ENCODE measurements at regions not wholly inside any gene's neighbourhood (a gene's known extent, or its start where the extent isn't known, plus 50 kb on each side); places are given as distances from the start of the nearest gene placed in this dataset.
A peak's percentile ranks its signal among the peaks of the same experiment; 100 is the strongest.
"Not testable (repeated sequence)": the region's sequence is repeated elsewhere in the genome, so short reads cannot be mapped to it uniquely, and the experiment has no call there.

GRCh38 chr1:234898455-234899033, 230.1 kb downstream of the TOMM20 start:
- intact Hi-C loops (cut with DNase I), result loop anchor here (5.0 kb wide), 1 partner anchor 356 kb away; no protein-coding TSS in a partner anchor
- DNase-seq (ENCODE audit: low spot score), result no peak

- intact Hi-C loops (cut with DNase I), result loop anchor here (5.0 kb wide), 1 partner anchor 356 kb away; no protein-coding TSS in a partner anchor
- DNase-seq (ENCODE audit: low spot score), result no peak
These were observed 230.7 kb downstream of the TOMM20 start for GRCh38 chr1:234897754-234898454.

GRCh38 chr1:234897390-234897749, 231.3 kb downstream of the TOMM20 start:
- intact Hi-C loops (cut with DNase I), result loop anchor here (5.0 kb wide), 1 partner anchor 355 kb away; no protein-coding TSS in a partner anchor
- DNase-seq (ENCODE audit: low spot score), result no peak

DNA sequence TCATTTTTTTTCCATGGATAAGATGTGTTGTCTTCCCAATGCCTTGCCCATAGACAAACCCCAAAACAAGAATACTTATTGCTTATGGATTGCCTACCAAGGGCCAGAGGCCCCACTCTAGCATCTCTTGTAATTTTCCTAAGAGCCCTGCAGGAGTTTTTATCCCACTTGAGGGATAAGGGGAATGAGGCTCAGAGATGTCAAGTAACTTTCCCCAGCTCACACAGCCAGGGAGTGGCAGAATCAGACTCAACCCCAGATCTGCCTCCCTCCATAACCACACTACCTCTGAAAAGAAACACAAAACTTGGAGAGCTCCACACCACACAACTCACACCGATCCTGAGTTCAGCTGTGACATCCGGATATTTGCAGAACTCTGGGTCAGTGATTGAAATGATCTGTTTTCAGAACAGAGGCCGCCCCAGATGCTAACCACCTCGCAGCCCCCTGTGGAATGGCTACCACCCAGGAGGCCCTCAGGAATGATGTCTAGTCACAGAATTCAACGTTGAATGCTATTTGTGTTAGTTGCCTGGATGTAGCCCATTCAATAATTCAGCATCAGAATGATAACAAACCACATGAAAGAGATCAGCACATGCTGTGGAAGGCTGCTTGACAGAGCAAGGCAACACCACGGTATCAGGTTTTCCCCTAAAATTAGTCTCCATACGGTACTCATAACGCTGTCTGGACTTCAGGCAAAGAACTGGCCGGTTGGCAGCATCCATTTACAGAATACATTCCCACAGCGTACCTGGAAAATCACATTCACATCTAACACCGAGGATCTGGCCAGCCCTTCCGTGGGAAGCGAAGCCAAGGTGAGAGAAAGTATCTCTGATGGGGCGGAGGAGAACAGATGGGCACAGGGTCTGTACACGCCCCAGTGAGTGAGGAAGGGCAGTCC, 231.9 kb downstream of the TOMM20 start:
- intact Hi-C loops (cut with DNase I), result loop anchor here (5.0 kb wide), 1 partner anchor 354 kb away; no protein-coding TSS in a partner anchor
- no peak for DNase-seq (ENCODE audit: low spot score)

DNA sequence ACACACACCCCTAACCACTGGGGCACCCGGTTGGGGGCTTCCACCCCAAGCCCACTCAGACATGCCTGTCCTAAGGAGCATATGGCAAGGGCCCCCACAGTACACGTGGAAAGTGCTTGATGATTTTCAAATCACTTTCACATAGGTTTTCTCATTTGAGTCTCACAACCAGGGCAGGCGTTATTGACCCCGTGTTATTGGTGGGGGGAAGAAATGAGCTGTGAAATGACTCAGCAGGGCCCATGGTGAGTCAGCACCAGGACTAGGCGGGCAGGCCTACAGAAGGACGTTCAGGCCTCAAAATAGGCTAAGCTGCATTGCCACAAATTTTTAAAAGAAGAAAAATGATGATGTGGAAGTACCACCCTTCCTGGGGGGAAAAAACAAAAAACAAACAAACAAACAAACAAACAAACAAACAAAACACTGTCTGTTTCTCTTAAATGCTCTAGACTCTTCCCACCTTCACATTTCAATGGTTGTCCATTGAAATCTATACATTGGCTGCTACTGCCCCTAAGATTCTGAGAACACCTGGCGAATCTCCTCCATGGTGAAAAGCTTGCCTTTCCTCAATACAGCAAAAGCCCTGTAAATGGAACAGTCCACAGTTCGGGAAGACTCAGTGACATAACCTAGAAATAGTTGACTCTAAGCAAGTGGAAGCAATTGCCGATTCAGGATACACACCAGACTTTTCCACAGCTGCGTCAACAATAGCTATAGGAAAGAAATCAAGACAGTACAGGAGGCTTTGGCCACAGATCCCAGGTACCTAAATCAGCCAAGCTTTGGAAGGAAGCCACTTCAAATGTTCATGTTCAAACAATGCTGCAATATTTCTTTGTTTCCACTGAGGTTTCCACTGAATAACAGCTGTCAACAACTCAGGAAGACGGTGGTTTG, 234.7 kb downstream of the TOMM20 start:
- intact Hi-C loops (cut with DNase I), result loop anchor here (2.0 kb wide), 1 partner anchor 169 kb away; no protein-coding TSS in a partner anchor
- no peak for DNase-seq (ENCODE audit: low spot score)

DNA sequence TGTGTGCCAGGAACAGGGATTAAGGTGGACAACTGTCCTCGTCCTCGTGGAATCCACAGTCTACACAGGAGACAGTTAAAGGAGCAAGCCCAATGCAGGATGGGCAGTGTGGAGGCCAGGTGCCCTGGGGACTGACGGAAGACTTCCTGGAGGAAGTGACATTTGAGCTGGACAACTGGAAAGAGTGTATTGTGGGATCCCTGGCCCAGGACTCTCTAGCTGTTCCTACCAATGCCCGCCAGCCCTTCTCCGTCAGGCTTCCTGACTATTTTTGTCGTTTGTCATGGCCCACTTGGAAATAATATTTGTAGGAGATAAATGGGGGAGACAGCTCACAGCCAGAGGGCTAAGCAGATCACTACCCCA, 235.3 kb downstream of the TOMM20 start:
- intact Hi-C loops (cut with DNase I), result no loop called here
- no peak for DNase-seq (ENCODE audit: low spot score)

- DNase-seq (ENCODE audit: low spot score), result no peak
- intact Hi-C loops (cut with DNase I), result no loop called here
These were observed 236.0 kb downstream of the TOMM20 start for GRCh38 chr1:234892642-234893041.

DNA sequence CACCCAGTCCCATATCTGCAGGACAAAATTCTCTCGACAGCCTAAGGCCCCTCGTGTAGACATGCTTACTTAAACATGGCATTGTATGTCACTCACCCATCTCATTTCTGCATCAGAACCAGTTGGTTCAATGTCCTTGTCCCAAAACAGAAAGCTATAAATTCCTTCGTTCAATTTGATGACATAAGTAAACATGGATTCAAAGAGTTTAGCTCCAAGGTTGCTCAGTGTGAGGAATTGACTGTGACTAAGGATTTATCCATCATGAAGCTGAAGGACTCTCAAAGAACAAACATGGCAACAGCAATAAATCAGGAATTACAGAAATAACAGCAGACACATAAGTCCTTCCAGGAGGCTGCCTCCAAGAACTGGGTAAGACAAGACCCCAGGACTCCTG, 237.2 kb downstream of the TOMM20 start:
- intact Hi-C loops (cut with DNase I), result no loop called here
- DNase-seq (ENCODE audit: low spot score), result no peak

- no peak for DNase-seq (ENCODE audit: low spot score)
- intact Hi-C loops (cut with DNase I), result no loop called here
These were observed 239.0 kb downstream of the TOMM20 start for GRCh38 chr1:234889643-234890042.

- intact Hi-C loops (cut with DNase I); DNase-seq (ENCODE audit: low spot score): not testable (repeated sequence)
These were observed 240.4 kb downstream of the TOMM20 start for GRCh38 chr1:234888247-234888646.

DNA sequence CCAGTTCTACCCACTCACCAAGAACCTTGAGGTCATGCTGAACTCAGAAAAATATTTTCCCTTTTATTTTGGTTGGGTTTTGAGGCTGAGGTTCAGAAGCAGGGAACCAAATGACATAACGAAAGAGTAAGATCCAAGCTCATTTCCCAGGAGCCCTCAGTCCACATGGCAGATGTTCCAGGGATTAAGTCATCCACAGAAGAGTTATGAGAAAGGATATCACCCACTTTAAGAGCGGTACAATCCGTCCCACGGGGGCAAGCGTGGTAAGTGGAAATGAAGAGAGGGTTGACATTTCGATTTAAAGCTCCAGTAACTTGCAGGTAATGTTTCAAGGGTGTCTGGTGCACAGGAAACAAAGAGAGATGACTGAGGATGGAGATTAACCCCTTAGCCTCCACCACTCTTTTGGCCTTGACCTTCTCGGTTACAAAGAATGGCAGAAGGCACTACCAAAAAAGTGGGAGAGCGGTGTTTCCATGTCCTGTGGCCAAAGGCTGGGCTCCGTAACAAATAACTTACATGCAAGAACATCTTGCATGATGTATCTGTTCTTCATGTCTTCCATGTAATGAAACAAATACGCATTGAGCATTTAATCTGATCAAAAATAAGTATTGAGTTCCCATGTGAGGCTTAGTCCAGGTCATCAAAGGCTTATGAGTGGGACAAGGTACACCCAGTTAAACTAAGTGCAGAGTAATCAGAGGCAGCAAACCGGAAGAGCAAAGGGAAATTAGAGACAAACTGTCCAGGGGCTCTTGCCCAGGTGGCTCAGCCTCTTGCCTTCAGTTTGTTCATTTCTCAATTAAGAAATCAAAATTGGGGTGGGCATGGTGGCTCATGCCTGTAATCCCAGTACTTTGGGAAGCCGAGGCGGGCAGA, 241.4 kb downstream of the TOMM20 start:
- intact Hi-C loops (cut with DNase I), result loop anchor here (2.0 kb wide), 2 partner anchors 188 to 274 kb away; no protein-coding TSS in a partner anchor
- DNase-seq (ENCODE audit: low spot score), result no peak

- intact Hi-C loops (cut with DNase I), result loop anchor here (1.0 to 2.0 kb wide), 3 partner anchors 162 to 274 kb away; no protein-coding TSS in a partner anchor
- DNase-seq (ENCODE audit: low spot score), result no peak
These were observed 242.3 kb downstream of the TOMM20 start for GRCh38 chr1:234886081-234886984.

GRCh38 chr1:234885601-234886000, 243.0 kb downstream of the TOMM20 start:
- no peak for DNase-seq (ENCODE audit: low spot score)
- intact Hi-C loops (cut with DNase I), result no loop called here

- intact Hi-C loops (cut with DNase I), result no loop called here
- DNase-seq (ENCODE audit: low spot score), result peak; percentile 71
These were observed 243.9 kb downstream of the TOMM20 start for GRCh38 chr1:234884701-234885100.

- DNase-seq (ENCODE audit: low spot score), result no peak
- intact Hi-C loops (cut with DNase I), result no loop called here
These were observed 244.6 kb downstream of the TOMM20 start for GRCh38 chr1:234884006-234884405.

- intact Hi-C loops (cut with DNase I), result no loop called here
- DNase-seq (ENCODE audit: low spot score), result no peak
These were observed 245.7 kb downstream of the TOMM20 start for GRCh38 chr1:234882898-234883297.
